WTC11 (cell line): ENCODE measurements at regions not wholly inside any gene's neighbourhood (a gene's known extent, or its start where the extent isn't known, plus 50 kb on each side); places are given as distances from the start of the nearest gene placed in this dataset.

ENCODE experiments used
- PRDM15 ChIP-seq: sonication (generic); formaldehyde crosslinking; IDR thresholded peaks from 2 replicates; pipeline ENCODE4 v1.8.0; 2022; ENCODE audit warnings: missing genetic modification reagents
- TF ChIP-seq, protein P1 (sequence below): sonication (generic); formaldehyde crosslinking; IDR thresholded peaks from 2 replicates; pipeline ENCODE4 v1.8.1; 2023; ENCODE audit warnings: mild to moderate bottlenecking, missing genetic modification reagents, moderate library complexity

DNA sequence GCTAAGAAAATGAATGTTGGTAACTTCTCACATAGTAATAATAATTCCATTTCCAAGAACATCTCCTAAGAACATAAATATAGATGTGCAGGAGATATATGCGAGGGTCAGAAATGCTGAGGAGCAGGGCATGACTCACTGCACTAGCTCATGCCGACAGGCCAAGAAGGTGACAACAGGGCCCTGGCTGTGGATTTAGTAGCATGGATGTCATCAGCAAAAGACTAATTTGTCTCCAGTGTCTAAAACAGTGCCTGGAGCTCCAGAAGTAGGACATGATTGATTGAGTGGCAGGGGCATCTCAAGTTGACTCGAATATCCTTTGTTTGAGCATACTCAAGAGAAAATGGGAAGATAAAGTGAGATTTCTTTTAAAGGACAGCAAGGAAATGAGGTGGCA lies 207.0 kb upstream of the FOXA2 start:
- TF ChIP-seq PRDM15 (CRISPR knock-in tag): no peak
- TF ChIP-seq, protein P1, sequence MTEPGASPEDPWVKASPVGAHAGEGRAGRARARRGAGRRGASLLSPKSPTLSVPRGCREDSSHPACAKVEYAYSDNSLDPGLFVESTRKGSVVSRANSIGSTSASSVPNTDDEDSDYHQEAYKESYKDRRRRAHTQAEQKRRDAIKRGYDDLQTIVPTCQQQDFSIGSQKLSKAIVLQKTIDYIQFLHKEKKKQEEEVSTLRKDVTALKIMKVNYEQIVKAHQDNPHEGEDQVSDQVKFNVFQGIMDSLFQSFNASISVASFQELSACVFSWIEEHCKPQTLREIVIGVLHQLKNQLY: no peak
